BJ (cell line): ENCODE measurements at regions not wholly inside any gene's neighbourhood (a gene's known extent, or its start where the extent isn't known, plus 50 kb on each side); places are given as distances from the start of the nearest gene placed in this dataset.
A peak's percentile ranks its signal among the peaks of the same experiment; 100 is the strongest.

Experiments
- CTCF ChIA-PET: fragments of 350-600 bp; formaldehyde crosslinking; extraction: SDS; loops from one replicate; lab custom pipeline; 2021; ENCODE audit warnings: antibody characterized with exemption, inconsistent platforms; lab: Yijun Ruan, JAX
- POLR2A ChIA-PET: fragments of 300-600 bp; sonication (Branson Sonifier 250); formaldehyde crosslinking; extraction: SDS; loops from one replicate; lab custom pipeline; 2021; ENCODE audit warnings: antibody characterized with exemption; lab: Charles Lee
- DNase-seq: peaks from one replicate; pipeline ENCODE4 v3.0.0-alpha.2; 2011; ENCODE audit warnings: low read depth
- H3K27me3 ChIP-seq: 2 replicates; pipeline ENCODE4 v1.6.0; 2011; ENCODE audit warnings: low read length; ENCODE audit not compliant: control insufficient read depth, insufficient read depth
- H3K36me3 ChIP-seq: 2 replicates; pipeline ENCODE4 v1.5.1; 2011; ENCODE audit warnings: low read length; ENCODE audit not compliant: control insufficient read depth, insufficient read depth
- H3K4me3 ChIP-seq: 2 replicates; pipeline ENCODE4 v1.5.1; 2011; ENCODE audit warnings: low read depth, mild to moderate bottlenecking, control low read depth, low read length
- TF ChIP-seq, protein P1 (sequence below): IDR thresholded peaks from 2 replicates; pipeline ENCODE4 v1.5.1; 2011; ENCODE audit warnings: low read depth, mild to moderate bottlenecking, control low read depth, inconsistent platforms, low read length, moderate library complexity; ENCODE audit not compliant: insufficient read depth

- DNase-seq = no peak
- H3K36me3 ChIP-seq = no peaks in the 10 kb centered on the region
- TF ChIP-seq, protein P1, sequence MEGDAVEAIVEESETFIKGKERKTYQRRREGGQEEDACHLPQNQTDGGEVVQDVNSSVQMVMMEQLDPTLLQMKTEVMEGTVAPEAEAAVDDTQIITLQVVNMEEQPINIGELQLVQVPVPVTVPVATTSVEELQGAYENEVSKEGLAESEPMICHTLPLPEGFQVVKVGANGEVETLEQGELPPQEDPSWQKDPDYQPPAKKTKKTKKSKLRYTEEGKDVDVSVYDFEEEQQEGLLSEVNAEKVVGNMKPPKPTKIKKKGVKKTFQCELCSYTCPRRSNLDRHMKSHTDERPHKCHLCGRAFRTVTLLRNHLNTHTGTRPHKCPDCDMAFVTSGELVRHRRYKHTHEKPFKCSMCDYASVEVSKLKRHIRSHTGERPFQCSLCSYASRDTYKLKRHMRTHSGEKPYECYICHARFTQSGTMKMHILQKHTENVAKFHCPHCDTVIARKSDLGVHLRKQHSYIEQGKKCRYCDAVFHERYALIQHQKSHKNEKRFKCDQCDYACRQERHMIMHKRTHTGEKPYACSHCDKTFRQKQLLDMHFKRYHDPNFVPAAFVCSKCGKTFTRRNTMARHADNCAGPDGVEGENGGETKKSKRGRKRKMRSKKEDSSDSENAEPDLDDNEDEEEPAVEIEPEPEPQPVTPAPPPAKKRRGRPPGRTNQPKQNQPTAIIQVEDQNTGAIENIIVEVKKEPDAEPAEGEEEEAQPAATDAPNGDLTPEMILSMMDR = no peak
- POLR2A ChIA-PET = no interaction called here
- H3K4me3 ChIP-seq = no peak overlapping the region
- CTCF ChIA-PET = interaction anchor here (1.1 to 1.7 kb wide), 3 partner anchors 11 to 70 kb away, joined by 3 to 5 read pairs (median 4); no protein-coding TSS in a partner anchor
- no peaks in the 10 kb centered on the region for H3K27me3 ChIP-seq
These were observed 60.1 kb upstream of the BMP2 start for GRCh38 chr20:6707321-6707831.

DNA sequence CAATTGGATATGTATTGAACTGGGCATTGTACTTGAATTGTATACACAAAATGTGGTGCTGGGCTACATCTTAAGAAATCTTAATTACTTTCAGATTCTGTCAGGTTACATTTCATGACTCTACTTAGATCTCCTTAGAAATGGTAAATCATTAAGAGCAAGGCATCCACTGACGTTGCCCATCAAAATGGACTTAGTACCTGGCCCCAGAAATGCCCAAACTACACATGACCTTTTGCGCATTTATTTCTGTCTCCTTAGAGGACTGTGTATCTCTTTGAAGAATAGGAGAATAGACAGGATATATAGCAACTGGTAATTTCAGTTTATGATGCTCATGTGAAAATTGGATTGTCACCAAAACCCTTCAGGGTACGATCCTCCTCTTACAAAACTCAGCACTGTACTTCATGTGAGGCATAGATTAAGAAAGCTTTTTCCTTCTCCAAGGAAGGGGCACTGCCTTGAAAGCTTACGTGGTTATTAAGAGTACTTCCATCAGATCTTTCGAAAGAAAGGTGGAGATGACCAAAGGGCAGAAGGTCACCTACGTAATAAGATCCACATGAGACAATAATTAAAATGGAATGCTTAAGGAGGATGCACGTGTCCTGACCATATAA lies 61.4 kb upstream of the BMP2 start:
- Histone ChIP-seq H3K27me3 (no peaks in the 10 kb centered on the region), H3K36me3 (no peaks in the 10 kb centered on the region), H3K4me3 (no peak overlapping the region)
- no peak for DNase-seq
- CTCF ChIA-PET = no interaction called here
- POLR2A ChIA-PET = no interaction called here
- TF ChIP-seq, protein P1 = no peak

- no peak for DNase-seq
- ChIA-PET POLR2A (no interaction called here), CTCF (interaction anchor here (1.0 kb wide), 1 partner anchor 12 kb away, joined by 3 read pairs; no protein-coding TSS in a partner anchor)
- Histone ChIP-seq H3K4me3 (no peak overlapping the region), H3K36me3 (no peaks in the 10 kb centered on the region), H3K27me3 (no peaks in the 10 kb centered on the region)
- TF ChIP-seq, protein P1 = no peak
These were observed 62.2 kb upstream of the BMP2 start for GRCh38 chr20:6705106-6705766.

- POLR2A ChIA-PET = no interaction called here
- TF ChIP-seq, protein P1 = no peak
- CTCF ChIA-PET = interaction anchor here (1.0 kb wide), 1 partner anchor 13 kb away, joined by 3 read pairs; no protein-coding TSS in a partner anchor
- Histone ChIP-seq H3K27me3 (no peaks in the 10 kb centered on the region), H3K36me3 (no peaks in the 10 kb centered on the region), H3K4me3 (no peak overlapping the region)
- DNase-seq = peak; percentile 37
These were observed 63.2 kb upstream of the BMP2 start for GRCh38 chr20:6704132-6704861.

GRCh38 chr20:6703656-6704055 lies 63.8 kb upstream of the BMP2 start:
- no peak overlapping the region for H3K4me3 ChIP-seq
- ChIA-PET CTCF (no interaction called here), POLR2A (no interaction called here)
- no peaks in the 10 kb centered on the region for H3K27me3 ChIP-seq
- TF ChIP-seq, protein P1 = no peak
- no peaks in the 10 kb centered on the region for H3K36me3 ChIP-seq
- no peak for DNase-seq
